HepG2 (cell line): ENCODE measurements at regions not wholly inside any gene's neighbourhood (a gene's known extent, or its start where the extent isn't known, plus 50 kb on each side); places are given as distances from the start of the nearest gene placed in this dataset.
"Not testable (repeated sequence)": the region's sequence is repeated elsewhere in the genome, so short reads cannot be mapped to it uniquely, and the experiment has no call there.

Experiments
- HIVEP1 ChIP-seq: sonication (generic); formaldehyde crosslinking; IDR thresholded peaks from 2 replicates; pipeline ENCODE4 v1.4.0; 2020; ENCODE audit warnings: mild to moderate bottlenecking, missing genetic modification reagents
- TF ChIP-seq, protein P1 (sequence below): sonication (generic); formaldehyde crosslinking; IDR thresholded peaks from 2 replicates; pipeline ENCODE4 v1.5.1; 2020; ENCODE audit warnings: mild to moderate bottlenecking, missing genetic modification reagents, moderate library complexity

DNA sequence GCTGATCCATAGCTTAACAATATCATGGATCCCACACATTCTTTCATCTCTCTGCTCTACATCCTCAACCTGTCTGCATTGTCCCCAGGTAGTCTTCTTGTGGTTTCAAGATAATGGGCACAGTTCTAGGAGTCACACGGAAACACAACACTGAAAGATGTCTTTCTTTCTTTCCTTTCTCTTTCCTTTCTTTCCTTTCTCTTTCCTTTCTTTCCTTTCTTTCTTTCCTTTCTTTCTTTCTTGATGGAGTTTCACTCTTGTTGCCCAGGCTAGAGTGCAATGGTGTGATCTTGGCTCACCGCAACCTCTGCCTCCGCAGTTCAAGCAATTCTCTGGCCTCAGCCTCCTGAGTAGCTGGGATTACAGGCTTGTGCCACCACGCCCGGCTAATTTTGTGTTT is 76.2 kb upstream of the PPM1B start:
- not testable (repeated sequence) for TF ChIP-seq HIVEP1
- TF ChIP-seq, protein P1, sequence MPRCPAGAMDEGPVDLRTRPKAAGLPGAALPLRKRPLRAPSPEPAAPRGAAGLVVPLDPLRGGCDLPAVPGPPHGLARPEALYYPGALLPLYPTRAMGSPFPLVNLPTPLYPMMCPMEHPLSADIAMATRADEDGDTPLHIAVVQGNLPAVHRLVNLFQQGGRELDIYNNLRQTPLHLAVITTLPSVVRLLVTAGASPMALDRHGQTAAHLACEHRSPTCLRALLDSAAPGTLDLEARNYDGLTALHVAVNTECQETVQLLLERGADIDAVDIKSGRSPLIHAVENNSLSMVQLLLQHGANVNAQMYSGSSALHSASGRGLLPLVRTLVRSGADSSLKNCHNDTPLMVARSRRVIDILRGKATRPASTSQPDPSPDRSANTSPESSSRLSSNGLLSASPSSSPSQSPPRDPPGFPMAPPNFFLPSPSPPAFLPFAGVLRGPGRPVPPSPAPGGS (CRISPR knock-in tag) = not testable (repeated sequence)
